H1 (cell line): ENCODE measurements at regions not wholly inside any gene's neighbourhood (a gene's known extent, or its start where the extent isn't known, plus 50 kb on each side); places are given as distances from the start of the nearest gene placed in this dataset.

Experiments
- CTCF ChIA-PET: fragments of 300-600 bp; sonication (Branson Sonifier 250); formaldehyde crosslinking; loops from one replicate; lab custom pipeline; 2021; ENCODE audit not compliant: partially characterized antibody; lab: Charles Lee
- POLR2A ChIA-PET: fragments of 300-600 bp; sonication (Branson Sonifier 250); formaldehyde crosslinking; loops from one replicate; lab custom pipeline; 2021; ENCODE audit warnings: inconsistent platforms; ENCODE audit not compliant: partially characterized antibody; lab: Charles Lee
- DNase-seq, 2 experiments: peaks; one replicate each; pipeline versions ENCODE4 v3.0.0 to v3.0.0-alpha.2; 2010 to 2022; ENCODE audit warnings: low spot score in 2 of 2, low read depth in 1 of 2, mixed read lengths in 1 of 2
- FAIRE-seq: peaks from 2 replicates; lab custom pipeline; 2011; peaks lifted over from hg19 to GRCh38; lab: Jason Lieb, UNC
- H2AFZ ChIP-seq: 2 replicates; pipeline ENCODE4 v1.8.1; 2012; ENCODE audit warnings: low read length, inconsistent platforms
- H2AK5ac ChIP-seq: 2 replicates; pipeline ENCODE4 v1.6.1; 2013; ENCODE audit warnings: low read depth, low read length
- H2BK120ac ChIP-seq: replicated peaks from 2 replicates; pipeline ENCODE3; 2013; ENCODE audit warnings: low read depth, low read length, inconsistent platforms
- H2BK12ac ChIP-seq: 2 replicates; pipeline ENCODE4 v1.6.1; 2013; ENCODE audit warnings: low read depth, low read length
- H2BK15ac ChIP-seq: 2 replicates; pipeline ENCODE4 v1.6.1; 2013; ENCODE audit warnings: low read length
- H2BK20ac ChIP-seq: 2 replicates; pipeline ENCODE4 v1.6.1; 2013; ENCODE audit warnings: low read length
- H2BK5ac ChIP-seq: 2 replicates; pipeline ENCODE4 v1.6.1; 2013; ENCODE audit warnings: low read depth, low read length
- H3K14ac ChIP-seq: 2 replicates; pipeline ENCODE4 v1.6.1; 2013; ENCODE audit warnings: inconsistent platforms; ENCODE audit not compliant: insufficient read length
- H3K18ac ChIP-seq: 2 replicates; pipeline ENCODE4 v1.6.1; 2013; ENCODE audit warnings: low read length; ENCODE audit errors: extremely low read depth
- H3K23ac ChIP-seq: 2 replicates; pipeline ENCODE4 v1.6.1; 2013; ENCODE audit warnings: inconsistent platforms; ENCODE audit not compliant: insufficient read length
- H3K23me2 ChIP-seq: 2 replicates; pipeline ENCODE4 v1.6.1; 2013; ENCODE audit warnings: low read depth, low read length
- H3K27ac ChIP-seq: 2 replicates; pipeline ENCODE4 v1.6.1; 2011; ENCODE audit warnings: low read depth, low read length, inconsistent platforms
- H3K27me3 ChIP-seq, 4 experiments: replicated peaks in 1 of 4; 1 replicate in 1 of 4; 2 replicates in 3 of 4; pipeline versions ENCODE4 v1.6.1 to v1.8.1; 2011 to 2013; ENCODE audit warnings: low read length in 3 of 4, mild to moderate bottlenecking in 3 of 4, inconsistent platforms in 2 of 4, mixed read lengths in 2 of 4, moderate library complexity in 1 of 4; ENCODE audit not compliant: control insufficient read depth in 3 of 4, insufficient read depth in 3 of 4; ENCODE audit errors: extremely low read depth in 1 of 4
- H3K36me3 ChIP-seq, 4 experiments: 2 replicates each; pipeline versions ENCODE4 v1.6.1 to v1.8.1; 2011 to 2013; ENCODE audit warnings: mild to moderate bottlenecking in 4 of 4, low read length in 3 of 4, moderate library complexity in 2 of 4, control low read depth in 1 of 4, inconsistent platforms in 1 of 4; ENCODE audit not compliant: insufficient read depth in 4 of 4, control insufficient read depth in 2 of 4
- H3K4ac ChIP-seq: replicated peaks from 2 replicates; pipeline ENCODE3; 2013; ENCODE audit warnings: low read length, low read depth, mixed read lengths, inconsistent platforms; ENCODE audit not compliant: insufficient read length
- H3K4me1 ChIP-seq, 4 experiments: replicated peaks in 1 of 4; 1 replicate in 1 of 4; 2 replicates in 3 of 4; pipeline versions ENCODE4 v1.6.1 to v1.8.1; 2011 to 2013; ENCODE audit warnings: low read length in 3 of 4, inconsistent platforms in 2 of 4, mixed read lengths in 1 of 4; ENCODE audit not compliant: insufficient read depth in 4 of 4, control insufficient read depth in 3 of 4
- H3K4me2 ChIP-seq, 2 experiments: 2 replicates each; pipeline versions ENCODE4 v1.6.1 to v1.8.1; 2011 to 2013; ENCODE audit warnings: low read depth in 2 of 2, low read length in 2 of 2, control low read depth in 1 of 2, inconsistent platforms in 1 of 2, mild to moderate bottlenecking in 1 of 2; ENCODE audit not compliant: insufficient read depth in 1 of 2
- H3K4me3 ChIP-seq, 4 experiments: fragments of 200-600, 300-600 bp in 1 of 4; sonication (generic), shearing (Covaris generic), sonication (Bioruptor Twin) in 1 of 4; 2 replicates each; pipeline versions ENCODE4 v1.5.1 to v1.8.1; 2011 to 2016; ENCODE audit warnings: low read length in 4 of 4, low read depth in 3 of 4, control low read depth in 2 of 4, inconsistent platforms in 2 of 4, mild to moderate bottlenecking in 2 of 4, mixed read lengths in 1 of 4, moderate library complexity in 1 of 4; ENCODE audit not compliant: insufficient read depth in 2 of 4; ENCODE audit errors: extremely low read depth in 1 of 4
- H3K56ac ChIP-seq: replicated peaks from 2 replicates; pipeline ENCODE3; 2013; ENCODE audit warnings: low read depth, mild to moderate bottlenecking, mixed read lengths, low read length, inconsistent platforms; ENCODE audit not compliant: insufficient read length
- H3K79me1 ChIP-seq: 2 replicates; pipeline ENCODE4 v1.6.1; 2013; ENCODE audit warnings: low read depth, low read length, control low read depth
- H3K79me2 ChIP-seq, 2 experiments: 2 replicates each; pipeline versions ENCODE4 v1.6.1 to v1.8.1; 2012 to 2013; ENCODE audit warnings: low read length in 2 of 2, mild to moderate bottlenecking in 2 of 2, inconsistent platforms in 1 of 2; ENCODE audit not compliant: insufficient read depth in 2 of 2, control insufficient read depth in 1 of 2
- H3K9ac ChIP-seq, 4 experiments: replicated peaks in 1 of 4; 1 replicate in 1 of 4; 2 replicates in 3 of 4; pipeline versions ENCODE4 v1.6.1 to v1.8.1; 2011 to 2013; ENCODE audit warnings: low read depth in 3 of 4, low read length in 3 of 4, control low read depth in 2 of 4, mild to moderate bottlenecking in 2 of 4, moderate library complexity in 2 of 4, inconsistent platforms in 1 of 4; ENCODE audit errors: extremely low read depth in 1 of 4
- H3K9me3 ChIP-seq, 2 experiments: 2 replicates each; pipeline versions ENCODE4 v1.6.1 to v1.8.1; 2012 to 2013; ENCODE audit warnings: mild to moderate bottlenecking in 2 of 2, moderate library complexity in 2 of 2, control low read depth in 1 of 2, inconsistent platforms in 1 of 2, low read depth in 1 of 2, low read length in 1 of 2, mixed read lengths in 1 of 2; ENCODE audit not compliant: insufficient read depth in 2 of 2
- H4K20me1 ChIP-seq, 2 experiments: replicated peaks in 1 of 2; 2 replicates each; pipeline versions ENCODE3 to v1.8.1; 2011 to 2013; ENCODE audit warnings: inconsistent platforms in 2 of 2, low read length in 2 of 2, mild to moderate bottlenecking in 1 of 2; ENCODE audit not compliant: insufficient read depth in 2 of 2, control insufficient read depth in 1 of 2
- H4K5ac ChIP-seq: 2 replicates; pipeline ENCODE4 v1.6.1; 2013; ENCODE audit warnings: low read length, low read depth, mixed read lengths, inconsistent platforms; ENCODE audit not compliant: insufficient read length
- H4K8ac ChIP-seq: 2 replicates; pipeline ENCODE4 v1.8.0; 2013; ENCODE audit warnings: mild to moderate bottlenecking, moderate library complexity, low read length, inconsistent platforms; ENCODE audit not compliant: insufficient read depth; ENCODE audit errors: extremely low read depth
- H4K91ac ChIP-seq: replicated peaks from 2 replicates; pipeline ENCODE3; 2013; ENCODE audit warnings: low read length, mixed read lengths, inconsistent platforms; ENCODE audit not compliant: insufficient read length
- CBX5 ChIP-seq: fragments of 300-800, 300-1000 bp; sonication (generic); IDR thresholded peaks from 2 replicates; pipeline ENCODE4 v1.7.1; 2016; ENCODE audit warnings: antibody characterized with exemption, low read length, low read depth
- CREB1 ChIP-seq: IDR thresholded peaks from 2 replicates; pipeline ENCODE4 v1.6.1; 2012; ENCODE audit warnings: inconsistent platforms
- KDM5A ChIP-seq: fragments of 200-600 bp; IDR thresholded peaks from 2 replicates; pipeline ENCODE4 v1.7.1; 2012; ENCODE audit warnings: mild to moderate bottlenecking, low read length, inconsistent platforms, mixed read lengths
- POLR2AphosphoS5 ChIP-seq: IDR thresholded peaks from 2 replicates; pipeline ENCODE4 v1.6.1; 2011; ENCODE audit warnings: low read depth, low read length
- SP2 ChIP-seq: IDR thresholded peaks from 2 replicates; pipeline ENCODE4 v1.6.1; 2012; ENCODE audit warnings: mild to moderate bottlenecking, low read length, inconsistent platforms
- SRF ChIP-seq: IDR thresholded peaks from 2 replicates; pipeline ENCODE4 v1.6.1; 2011; ENCODE audit warnings: mild to moderate bottlenecking, low read depth, low read length, moderate library complexity
- TEAD4 ChIP-seq: IDR thresholded peaks from 2 replicates; pipeline ENCODE4 v1.6.1; 2012; ENCODE audit warnings: low read depth, low read length, inconsistent platforms, mixed read lengths
- WGBS, 2 experiments: shearing (Covaris generic) in 1 of 2; methylation state at CpG; one replicate each; pipeline versions ENCODE4 v1.1.6 to v1.1.7; 2013 to 2015; ENCODE audit warnings: low lambda C conversion rate in 2 of 2, mixed read lengths in 2 of 2, inconsistent platforms in 1 of 2, low coverage in 1 of 2, missing lambda C conversion rate in 1 of 2; ENCODE audit not compliant: insufficient replicate concordance in 2 of 2, insufficient coverage in 1 of 2, insufficient read length in 1 of 2; ENCODE audit errors: extremely low coverage in 1 of 2, missing lambda C conversion rate in 1 of 2; 5-methylcytosine and 5-hydroxymethylcytosine counted together
- TF ChIP-seq, protein P1 (sequence below): IDR thresholded peaks from 2 replicates; pipeline ENCODE4 v1.6.1; 2012; ENCODE audit warnings: low read length, inconsistent platforms
- TF ChIP-seq, protein P2 (sequence below): IDR thresholded peaks from 2 replicates; pipeline ENCODE4 v1.6.1; 2011; ENCODE audit warnings: low read depth, mild to moderate bottlenecking, low read length; ENCODE audit not compliant: insufficient read depth

DNA sequence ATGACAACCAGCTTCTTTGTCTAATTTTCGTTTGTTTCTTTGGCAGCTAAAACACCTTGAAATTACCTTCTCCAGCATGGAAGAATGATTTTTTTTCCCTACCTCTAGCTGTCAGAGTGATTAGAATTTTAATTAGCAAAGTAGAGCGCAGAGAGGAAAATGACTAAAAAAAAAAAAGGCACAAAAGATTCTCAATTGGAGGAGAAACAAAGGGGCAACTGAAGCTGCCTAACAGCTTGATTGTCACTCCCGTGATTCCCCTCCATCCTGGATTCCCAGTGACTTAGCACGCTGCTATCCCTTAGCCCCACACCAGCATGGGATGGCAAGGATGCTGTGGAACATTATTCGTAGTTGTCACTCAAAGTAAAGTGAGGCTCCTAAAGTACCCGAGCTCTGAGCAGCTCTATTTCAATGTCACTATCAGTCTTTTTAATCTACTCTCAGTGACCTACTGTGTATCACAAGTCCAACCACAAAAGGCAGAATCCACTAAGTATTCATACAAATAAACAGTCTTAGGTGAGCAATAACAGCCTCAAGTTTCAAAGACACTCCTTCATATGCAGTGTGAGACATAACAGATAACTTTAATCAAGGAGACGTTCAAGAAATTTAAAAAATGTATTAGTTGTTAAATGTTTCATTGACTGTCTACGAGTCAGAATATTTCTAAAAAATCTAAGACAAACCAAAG is 710.0 kb upstream of the GRAMD2B start:
- Histone ChIP-seq H3K4ac (no peak overlapping the region), H4K20me1 (no peaks in the 10 kb centered on the region), H3K79me2 (no peaks in the 10 kb centered on the region), H3K79me1 (no peaks in the 10 kb centered on the region), H2BK120ac (no peak overlapping the region), H2BK20ac (no peak overlapping the region), H3K27me3 (no peaks in the 10 kb centered on the region), H3K4me1 (peaks cover 0 to 2% (median 0%) of the 10 kb centered on the region in 4 experiments; a peak in 1 of 7 replicates), H3K23me2 (no peaks in the 10 kb centered on the region), H2AFZ (peak overlapping the region; percentile 58; the same call in 1 of the 2 replicates), H3K4me3 (no peak overlapping the region), H2BK12ac (no peak overlapping the region), H3K56ac (no peak overlapping the region), H3K27ac (no peak overlapping the region), H4K5ac (no peak overlapping the region), H4K8ac (no peak overlapping the region), H3K9me3 (no peaks in the 10 kb centered on the region), H3K9ac (no peak overlapping the region), H4K91ac (no peak overlapping the region), H2BK15ac (no peak overlapping the region), H2BK5ac (no peak overlapping the region), H3K14ac (no peak overlapping the region), H3K23ac (no peak overlapping the region), H3K4me2 (no peak overlapping the region), H2AK5ac (no peak overlapping the region), H3K18ac (no peak overlapping the region), H3K36me3 (no peaks in the 10 kb centered on the region)
- no peak for TF ChIP-seq CBX5
- no peak for TF ChIP-seq SP2
- TF ChIP-seq SRF: no peak
- no peak for TF ChIP-seq POLR2AphosphoS5
- no peak for TF ChIP-seq TEAD4
- no peak for TF ChIP-seq KDM5A
- no peak for TF ChIP-seq CREB1
- TF ChIP-seq, protein P1, sequence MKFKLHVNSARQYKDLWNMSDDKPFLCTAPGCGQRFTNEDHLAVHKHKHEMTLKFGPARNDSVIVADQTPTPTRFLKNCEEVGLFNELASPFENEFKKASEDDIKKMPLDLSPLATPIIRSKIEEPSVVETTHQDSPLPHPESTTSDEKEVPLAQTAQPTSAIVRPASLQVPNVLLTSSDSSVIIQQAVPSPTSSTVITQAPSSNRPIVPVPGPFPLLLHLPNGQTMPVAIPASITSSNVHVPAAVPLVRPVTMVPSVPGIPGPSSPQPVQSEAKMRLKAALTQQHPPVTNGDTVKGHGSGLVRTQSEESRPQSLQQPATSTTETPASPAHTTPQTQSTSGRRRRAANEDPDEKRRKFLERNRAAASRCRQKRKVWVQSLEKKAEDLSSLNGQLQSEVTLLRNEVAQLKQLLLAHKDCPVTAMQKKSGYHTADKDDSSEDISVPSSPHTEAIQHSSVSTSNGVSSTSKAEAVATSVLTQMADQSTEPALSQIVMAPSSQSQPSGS: no peak
- TF ChIP-seq, protein P2, sequence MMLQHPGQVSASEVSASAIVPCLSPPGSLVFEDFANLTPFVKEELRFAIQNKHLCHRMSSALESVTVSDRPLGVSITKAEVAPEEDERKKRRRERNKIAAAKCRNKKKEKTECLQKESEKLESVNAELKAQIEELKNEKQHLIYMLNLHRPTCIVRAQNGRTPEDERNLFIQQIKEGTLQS: no peak
- DNase-seq (no peak), FAIRE-seq (no peak)
- ChIA-PET POLR2A (no interaction called here), CTCF (interaction anchor here (0.6 kb wide), 1 partner anchor 648 kb away, joined by 3 read pairs; no protein-coding TSS in a partner anchor)
- WGBS, 2 experiments: 75% methylated on average over 8 of the region's 8 CpGs; no CpG with 5 or more reads in 1 of the 2 experiments
